Omental fat pad (tissue), 3 donors: ENCODE measurements at regions not wholly inside any gene's neighbourhood (a gene's known extent, or its start where the extent isn't known, plus 50 kb on each side); places are given as distances from the start of the nearest gene placed in this dataset.

Experiments
- ATAC-seq: fragments of 150-250 bp; one replicate; pipeline ENCODE4 v1.9.1; 2016; ENCODE audit warnings: mild to moderate bottlenecking, moderate library complexity; ENCODE audit not compliant: low FRiP score
- DNase-seq: peaks from one replicate; pipeline ENCODE4 v3.0.0-alpha.2; 2019; ENCODE audit warnings: low spot score
- CTCF ChIP-seq, 3 donors: fragments of 450-650 bp; IDR thresholded peaks; one replicate each; pipeline ENCODE4 v1.5.1; 2016 to 2017; ENCODE audit warnings: antibody characterized with exemption in 3 of 3, mild to moderate bottlenecking in 3 of 3, moderate library complexity in 2 of 3

- ATAC-seq (no peak), DNase-seq (no peak)
- no peak for TF ChIP-seq CTCF (IDR thresholded peaks at IDR 0.05)
These were observed 482.5 kb downstream of the SUCLA2 start for GRCh38 chr13:47518530-47518929.

- TF ChIP-seq CTCF (IDR thresholded peaks at IDR 0.05) = no peak
- no peak for ATAC-seq
- DNase-seq = no peak
These were observed 489.4 kb downstream of the SUCLA2 start for GRCh38 chr13:47511647-47512046.

GRCh38 chr13:47508527-47509228 lies 492.4 kb downstream of the SUCLA2 start:
- ATAC-seq = no peak
- no peak for DNase-seq
- no peak for TF ChIP-seq CTCF (IDR thresholded peaks at IDR 0.05)

DNA sequence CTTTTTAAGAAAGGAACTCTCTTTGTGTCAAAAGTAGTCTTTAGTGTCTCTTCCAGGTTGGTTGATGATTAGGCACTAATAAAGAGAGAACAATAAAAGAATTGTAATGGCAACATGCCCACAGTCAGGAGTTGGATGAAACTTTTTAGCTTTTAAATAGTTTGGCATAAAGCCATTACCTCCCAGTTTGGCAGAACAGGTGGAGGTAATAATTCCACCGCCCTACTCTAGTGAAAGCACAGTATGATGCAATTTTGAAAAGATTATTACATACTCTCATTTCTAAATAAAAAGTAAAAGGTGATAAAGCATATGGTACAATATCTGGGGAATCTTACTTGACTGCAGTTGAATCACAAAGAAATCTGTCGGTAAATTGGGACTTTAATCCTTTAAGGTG lies 497.6 kb downstream of the SUCLA2 start:
- TF ChIP-seq CTCF (IDR thresholded peaks at IDR 0.05) = no peak
- DNase-seq (no peak), ATAC-seq (no peak)

DNA sequence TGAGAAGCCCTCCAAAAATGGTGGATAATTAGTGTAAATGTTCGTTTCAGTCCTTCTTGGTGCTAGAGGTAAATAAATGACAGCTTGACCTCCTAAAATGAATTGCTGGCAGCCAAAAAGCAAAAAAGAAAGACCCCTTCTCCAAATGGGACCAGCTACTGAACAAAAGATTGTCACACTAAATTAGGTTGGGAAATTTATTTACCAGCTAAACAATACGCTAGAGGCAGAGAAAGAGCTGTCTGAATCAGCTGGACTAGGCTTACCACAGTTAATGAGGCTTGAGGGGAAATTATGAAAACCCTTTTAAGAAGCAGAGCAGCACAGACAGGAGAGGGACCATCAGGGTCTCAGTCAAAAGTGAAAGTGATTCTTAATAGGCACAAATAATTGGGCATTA lies 498.9 kb downstream of the SUCLA2 start:
- TF ChIP-seq CTCF (IDR thresholded peaks at IDR 0.05) = no peak
- no peak for ATAC-seq
- DNase-seq = no peak

DNA sequence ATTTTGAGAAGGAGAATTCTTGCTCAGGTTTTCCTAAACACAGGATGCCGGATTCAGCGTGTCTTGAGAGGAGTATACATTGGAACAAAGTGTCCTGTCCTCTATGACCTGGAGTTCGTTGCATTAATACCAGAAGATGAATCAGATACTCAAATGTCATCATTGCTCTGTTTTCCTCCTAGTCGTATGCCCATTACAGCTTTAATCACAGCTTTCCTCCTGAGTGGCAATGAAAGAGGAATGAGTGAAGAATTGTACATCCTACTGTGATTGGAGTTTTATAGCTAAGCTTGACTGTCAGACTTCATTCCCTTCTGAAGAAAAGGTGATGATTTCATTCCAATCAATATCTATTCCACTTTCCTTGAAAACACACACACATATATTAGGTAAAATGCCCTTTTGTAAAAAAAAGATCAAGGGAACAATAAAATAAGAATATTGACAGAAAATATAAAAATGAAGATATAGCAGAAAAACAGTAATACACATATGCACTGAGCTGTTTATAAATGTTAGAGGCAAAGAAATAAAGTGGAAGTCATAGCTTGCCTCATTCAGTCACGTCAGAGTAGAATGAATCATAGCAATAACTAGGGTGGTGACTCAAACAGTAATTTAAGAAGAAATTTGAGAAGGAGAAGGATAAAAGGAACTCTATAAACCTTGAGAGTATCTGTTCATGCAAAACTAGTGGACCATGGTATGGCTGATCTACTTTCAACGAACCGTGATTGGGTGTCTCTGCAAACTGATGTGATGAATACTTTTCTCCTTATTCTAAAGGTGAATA lies 501.5 kb downstream of the SUCLA2 start:
- no peak for TF ChIP-seq CTCF (IDR thresholded peaks at IDR 0.05)
- ATAC-seq (peak; percentile 68), DNase-seq (no peak)

DNA sequence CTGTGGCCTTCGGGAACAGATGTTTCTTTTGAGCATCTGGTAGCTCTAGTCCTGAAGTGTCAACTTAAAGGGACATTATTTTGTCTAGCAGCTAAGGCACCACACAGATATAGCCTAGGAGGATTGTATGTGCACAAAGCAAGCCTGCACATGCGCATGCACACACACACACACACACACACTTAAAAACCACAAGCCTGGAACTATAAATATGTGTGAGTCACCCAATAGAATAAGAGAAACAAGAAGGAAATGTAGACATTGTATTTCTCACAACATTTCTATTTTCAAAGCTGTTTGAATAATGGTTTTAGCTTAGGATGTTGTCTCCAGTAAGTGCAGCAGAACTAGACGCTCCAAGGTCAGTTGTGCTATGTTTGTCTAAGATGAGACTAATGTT lies 516.5 kb downstream of the SUCLA2 start:
- ATAC-seq (no peak), DNase-seq (no peak)
- TF ChIP-seq CTCF (IDR thresholded peaks at IDR 0.05) = no peak
